ENCODE measurements at regions not wholly inside any gene's neighbourhood (a gene's known extent, or its start where the extent isn't known, plus 50 kb on each side); places are given as distances from the start of the nearest gene placed in this dataset.

DNA sequence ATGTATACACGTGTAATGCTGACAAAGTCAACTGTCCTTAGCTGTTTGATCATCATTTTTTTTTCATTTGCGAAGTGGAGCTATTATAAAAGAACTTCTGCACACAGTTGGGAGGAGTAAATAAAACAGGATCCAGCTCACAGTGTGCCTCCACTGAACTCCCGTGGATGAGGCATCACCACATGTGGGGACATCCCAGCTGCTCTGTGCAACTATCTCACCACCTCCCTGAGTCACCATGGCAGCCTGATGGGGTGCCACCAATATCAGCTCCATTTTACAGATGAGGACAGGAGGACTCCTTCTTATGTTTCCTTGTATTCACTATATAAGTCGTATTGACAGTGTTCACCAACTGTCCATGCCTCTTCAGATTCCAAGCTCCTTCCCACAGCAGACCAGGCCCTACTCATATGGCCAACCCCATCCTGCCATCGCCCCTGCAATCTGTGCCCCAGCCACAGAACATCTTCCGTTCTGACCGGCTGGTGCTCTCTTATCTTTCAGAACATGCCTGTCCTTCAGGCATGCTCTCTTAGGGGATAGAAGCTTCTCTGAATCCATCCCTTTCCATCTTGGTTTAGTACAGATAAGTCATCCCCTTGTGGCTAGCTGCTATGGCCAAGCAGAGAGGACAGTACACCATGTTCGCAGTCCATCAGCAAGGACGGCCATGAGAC is 288.1 kb downstream of the RNF144A start:
- no peak for TF ChIP-seq POLR2AphosphoS5 (IDR thresholded peaks at IDR 0.05; ENCODE audit: low read depth, low read length)
- TF ChIP-seq, protein P1, sequence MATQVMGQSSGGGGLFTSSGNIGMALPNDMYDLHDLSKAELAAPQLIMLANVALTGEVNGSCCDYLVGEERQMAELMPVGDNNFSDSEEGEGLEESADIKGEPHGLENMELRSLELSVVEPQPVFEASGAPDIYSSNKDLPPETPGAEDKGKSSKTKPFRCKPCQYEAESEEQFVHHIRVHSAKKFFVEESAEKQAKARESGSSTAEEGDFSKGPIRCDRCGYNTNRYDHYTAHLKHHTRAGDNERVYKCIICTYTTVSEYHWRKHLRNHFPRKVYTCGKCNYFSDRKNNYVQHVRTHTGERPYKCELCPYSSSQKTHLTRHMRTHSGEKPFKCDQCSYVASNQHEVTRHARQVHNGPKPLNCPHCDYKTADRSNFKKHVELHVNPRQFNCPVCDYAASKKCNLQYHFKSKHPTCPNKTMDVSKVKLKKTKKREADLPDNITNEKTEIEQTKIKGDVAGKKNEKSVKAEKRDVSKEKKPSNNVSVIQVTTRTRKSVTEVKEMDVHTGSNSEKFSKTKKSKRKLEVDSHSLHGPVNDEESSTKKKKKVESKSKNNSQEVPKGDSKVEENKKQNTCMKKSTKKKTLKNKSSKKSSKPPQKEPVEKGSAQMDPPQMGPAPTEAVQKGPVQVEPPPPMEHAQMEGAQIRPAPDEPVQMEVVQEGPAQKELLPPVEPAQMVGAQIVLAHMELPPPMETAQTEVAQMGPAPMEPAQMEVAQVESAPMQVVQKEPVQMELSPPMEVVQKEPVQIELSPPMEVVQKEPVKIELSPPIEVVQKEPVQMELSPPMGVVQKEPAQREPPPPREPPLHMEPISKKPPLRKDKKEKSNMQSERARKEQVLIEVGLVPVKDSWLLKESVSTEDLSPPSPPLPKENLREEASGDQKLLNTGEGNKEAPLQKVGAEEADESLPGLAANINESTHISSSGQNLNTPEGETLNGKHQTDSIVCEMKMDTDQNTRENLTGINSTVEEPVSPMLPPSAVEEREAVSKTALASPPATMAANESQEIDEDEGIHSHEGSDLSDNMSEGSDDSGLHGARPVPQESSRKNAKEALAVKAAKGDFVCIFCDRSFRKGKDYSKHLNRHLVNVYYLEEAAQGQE (IDR thresholded peaks at IDR 0.05; ENCODE audit: insufficient read depth in 1 of 2, low read depth in 2 of 2, low read length in 2 of 2): no peak
